HCT116 (cell line): ENCODE measurements at regions not wholly inside any gene's neighbourhood (a gene's known extent, or its start where the extent isn't known, plus 50 kb on each side); places are given as distances from the start of the nearest gene placed in this dataset.

Source experiments
- EZH2 ChIP-seq: fragments of 200-600 bp; sonication (generic); IDR thresholded peaks from 2 replicates; pipeline ENCODE4 v1.6.1; 2017; ENCODE audit warnings: antibody characterized with exemption, mixed run types
- POLR2A ChIP-seq: IDR thresholded peaks from 2 replicates; pipeline ENCODE4 v1.7.0; 2011; ENCODE audit warnings: borderline replicate concordance; ENCODE audit not compliant: insufficient read depth, insufficient read length; ENCODE audit errors: extremely low read depth
- POLR2AphosphoS5 ChIP-seq: IDR thresholded peaks from 2 replicates; pipeline ENCODE4 v1.6.1; 2011; ENCODE audit warnings: mild to moderate bottlenecking, low read depth, low read length, moderate library complexity
- REST ChIP-seq: IDR thresholded peaks from 2 replicates; pipeline ENCODE4 v1.6.1; 2012; ENCODE audit warnings: low read depth
- TCF7L2 ChIP-seq: IDR thresholded peaks from 2 replicates; pipeline ENCODE4 v1.7.0; 2011; ENCODE audit warnings: borderline replicate concordance, inconsistent platforms; ENCODE audit not compliant: insufficient read depth, insufficient read length; ENCODE audit errors: extremely low read depth
- ZBTB33 ChIP-seq: IDR thresholded peaks from 2 replicates; pipeline ENCODE4 v1.6.1; 2011; ENCODE audit warnings: mild to moderate bottlenecking, low read length, moderate library complexity; ENCODE audit not compliant: insufficient replicate concordance; ENCODE audit errors: extremely low read depth
- TF ChIP-seq, protein P1 (sequence below), 3 experiments: fragments of 200-600 bp in 1 of 3; sonication (generic) in 1 of 3; IDR thresholded peaks in 2 of 3; conservative IDR thresholded peaks in 1 of 3; 2 replicates each; pipeline ENCODE4 v1.5.1; 2012 to 2017; ENCODE audit warnings: low read depth in 2 of 3, low read length in 2 of 3, antibody characterized with exemption in 1 of 3, borderline replicate concordance in 1 of 3, control low read depth in 1 of 3, mild to moderate bottlenecking in 1 of 3, mixed read lengths in 1 of 3, mixed run types in 1 of 3, moderate library complexity in 1 of 3; ENCODE audit not compliant: insufficient read depth in 1 of 3
- TF ChIP-seq, protein P2 (sequence below): IDR thresholded peaks from 2 replicates; pipeline ENCODE4 v1.6.1; 2012

DNA sequence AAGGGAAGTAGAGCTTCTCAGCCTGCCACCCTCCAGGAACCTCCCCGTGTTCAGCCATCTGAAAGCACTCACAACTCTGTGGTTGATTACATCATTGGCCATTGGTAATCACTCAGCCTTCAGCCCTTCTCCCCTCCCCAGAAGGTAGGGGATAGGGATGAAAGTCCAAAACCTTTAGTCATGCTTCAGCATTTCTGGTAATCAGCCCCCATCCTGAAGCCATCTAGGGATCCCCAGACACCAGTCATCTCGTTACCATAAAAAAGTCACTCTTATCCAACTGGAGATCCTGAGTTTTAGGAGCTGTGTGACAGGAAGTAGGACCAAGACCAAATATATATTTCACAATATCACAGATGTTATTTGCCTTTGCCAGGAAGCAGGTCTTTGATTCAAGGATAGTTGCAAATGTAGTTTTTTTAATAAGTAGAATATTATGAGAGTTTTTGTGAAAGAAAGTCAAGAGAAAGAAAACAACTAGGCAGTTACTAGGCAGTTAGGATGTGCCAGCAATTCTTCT lies 364.6 kb upstream of the NOCT start:
- TF ChIP-seq POLR2AphosphoS5 (no peak), POLR2A (no peak), TCF7L2 (no peak), ZBTB33 (no peak), REST (no peak), EZH2 (no peak)
- TF ChIP-seq, protein P1, sequence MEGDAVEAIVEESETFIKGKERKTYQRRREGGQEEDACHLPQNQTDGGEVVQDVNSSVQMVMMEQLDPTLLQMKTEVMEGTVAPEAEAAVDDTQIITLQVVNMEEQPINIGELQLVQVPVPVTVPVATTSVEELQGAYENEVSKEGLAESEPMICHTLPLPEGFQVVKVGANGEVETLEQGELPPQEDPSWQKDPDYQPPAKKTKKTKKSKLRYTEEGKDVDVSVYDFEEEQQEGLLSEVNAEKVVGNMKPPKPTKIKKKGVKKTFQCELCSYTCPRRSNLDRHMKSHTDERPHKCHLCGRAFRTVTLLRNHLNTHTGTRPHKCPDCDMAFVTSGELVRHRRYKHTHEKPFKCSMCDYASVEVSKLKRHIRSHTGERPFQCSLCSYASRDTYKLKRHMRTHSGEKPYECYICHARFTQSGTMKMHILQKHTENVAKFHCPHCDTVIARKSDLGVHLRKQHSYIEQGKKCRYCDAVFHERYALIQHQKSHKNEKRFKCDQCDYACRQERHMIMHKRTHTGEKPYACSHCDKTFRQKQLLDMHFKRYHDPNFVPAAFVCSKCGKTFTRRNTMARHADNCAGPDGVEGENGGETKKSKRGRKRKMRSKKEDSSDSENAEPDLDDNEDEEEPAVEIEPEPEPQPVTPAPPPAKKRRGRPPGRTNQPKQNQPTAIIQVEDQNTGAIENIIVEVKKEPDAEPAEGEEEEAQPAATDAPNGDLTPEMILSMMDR (IDR thresholded peaks at IDR 0.05 in 2 of 3, conservative IDR thresholded peaks at IDR 0.05 in 1 of 3; ENCODE audit: borderline replicate concordance in 1 of 3, insufficient read depth in 1 of 3, low read depth in 2 of 3, low read length in 2 of 3): no peak
- TF ChIP-seq, protein P2, sequence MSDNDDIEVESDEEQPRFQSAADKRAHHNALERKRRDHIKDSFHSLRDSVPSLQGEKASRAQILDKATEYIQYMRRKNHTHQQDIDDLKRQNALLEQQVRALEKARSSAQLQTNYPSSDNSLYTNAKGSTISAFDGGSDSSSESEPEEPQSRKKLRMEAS: no peak
